Left ventricle myocardium inferior (tissue), 1 donor: ENCODE measurements at regions not wholly inside any gene's neighbourhood (a gene's known extent, or its start where the extent isn't known, plus 50 kb on each side); places are given as distances from the start of the nearest gene placed in this dataset.

Source experiments
- DNase-seq: peaks from one replicate; pipeline ENCODE4 v3.0.0-alpha.2; 2020
- H3K27ac ChIP-seq: fragments of 200-600 bp; replicated peaks from 2 replicates; pipeline ENCODE4 v1.8.0; 2021
- H3K27me3 ChIP-seq: fragments of 200-600 bp; 2 replicates; pipeline ENCODE4 v1.8.0; 2021; ENCODE audit warnings: low read depth
- H3K36me3 ChIP-seq: fragments of 200-600 bp; 2 replicates; pipeline ENCODE4 v1.8.0; 2021
- H3K4me1 ChIP-seq: fragments of 200-600 bp; 2 replicates; pipeline ENCODE4 v1.8.0; 2021
- H3K4me3 ChIP-seq: fragments of 200-600 bp; 2 replicates; pipeline ENCODE4 v1.8.0; 2021; ENCODE audit warnings: mild to moderate bottlenecking, moderate library complexity
- H3K9me3 ChIP-seq: fragments of 200-600 bp; replicated peaks from 2 replicates; pipeline ENCODE4 v1.8.0; 2021
- CTCF ChIP-seq: fragments of 200-600 bp; IDR thresholded peaks from 2 replicates; pipeline ENCODE4 v1.8.0; 2021; ENCODE audit warnings: antibody characterized with exemption, mild to moderate bottlenecking, borderline replicate concordance
- intact Hi-C: fragments of 100-400 bp; cut with micrococcal nuclease; formaldehyde crosslinking; loops from one replicate; pipeline ENCODE4 v1.11.0; 2022
- donor health status: DM: no; HTN: yes; CAD: no; lungs with severe emphysema.

DNA sequence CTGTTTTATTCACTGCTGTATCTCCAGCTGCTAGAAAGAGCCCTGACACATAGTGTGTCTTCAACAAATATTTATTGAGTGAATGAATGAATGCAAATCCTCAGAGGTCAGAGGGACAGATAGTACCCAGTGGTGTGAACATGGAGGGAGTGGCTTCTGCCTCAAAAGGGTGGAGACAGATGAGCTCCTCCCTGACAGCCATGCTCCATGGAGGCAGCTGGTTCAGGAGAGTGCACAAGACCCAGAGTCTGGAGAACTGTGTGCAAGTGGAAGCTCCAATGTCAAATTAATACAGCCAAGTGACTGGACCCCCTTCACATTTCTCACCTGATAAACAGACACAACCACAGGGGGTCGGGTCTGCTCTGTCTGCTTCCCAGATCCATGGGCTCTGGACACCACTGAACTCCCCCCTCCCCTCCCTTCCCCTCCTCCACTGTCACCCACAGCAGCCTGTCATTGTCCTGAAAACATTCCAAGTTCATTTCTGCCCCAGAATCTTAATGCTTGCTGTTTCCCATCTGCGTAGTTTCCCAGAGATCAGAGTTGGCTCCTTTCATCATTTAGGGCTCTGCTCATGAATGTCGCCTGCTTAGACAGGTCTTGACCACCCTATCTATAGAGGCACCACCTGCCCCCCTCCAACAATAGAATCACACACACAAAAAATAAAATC is 312.9 kb upstream of the PODXL start:
- Histone ChIP-seq H3K4me1 (no peaks in the 10 kb centered on the region), H3K4me3 (no peak overlapping the region), H3K36me3 (no peaks in the 10 kb centered on the region), H3K27me3 (peaks cover 73% of the 10 kb centered on the region), H3K27ac (no peak overlapping the region), H3K9me3 (no peaks in the 10 kb centered on the region)
- intact Hi-C loops: no loop called here
- DNase-seq: no peak
- no peak for TF ChIP-seq CTCF

GRCh38 chr7:131867461-131867860 is 311.0 kb upstream of the PODXL start:
- Histone ChIP-seq H3K9me3 (no peaks in the 10 kb centered on the region), H3K4me3 (no peak overlapping the region), H3K36me3 (no peaks in the 10 kb centered on the region), H3K4me1 (no peaks in the 10 kb centered on the region), H3K27ac (no peak overlapping the region), H3K27me3 (peaks cover 55% of the 10 kb centered on the region)
- no peak for TF ChIP-seq CTCF
- intact Hi-C loops: no loop called here
- no peak for DNase-seq

- Histone ChIP-seq H3K4me1 (no peaks in the 10 kb centered on the region), H3K27me3 (peaks cover 39% of the 10 kb centered on the region), H3K4me3 (no peak overlapping the region), H3K9me3 (no peaks in the 10 kb centered on the region), H3K36me3 (no peaks in the 10 kb centered on the region), H3K27ac (no peak overlapping the region)
- TF ChIP-seq CTCF: no peak
- intact Hi-C loops: no loop called here
- DNase-seq: no peak
These were observed 309.5 kb upstream of the PODXL start for GRCh38 chr7:131865911-131866310.

- H3K4me3 ChIP-seq: no peak overlapping the region
- no peak for TF ChIP-seq CTCF
These were observed 305.4 kb upstream of the PODXL start for GRCh38 chr7:131861620-131862346.

GRCh38 chr7:131859147-131859821 is 302.9 kb upstream of the PODXL start:
- DNase-seq: peak; percentile 46
- Histone ChIP-seq H3K27ac (no peak overlapping the region), H3K36me3 (no peaks in the 10 kb centered on the region), H3K9me3 (peaks cover 18% of the 10 kb centered on the region), H3K4me3 (no peak overlapping the region), H3K27me3 (peaks cover 26% of the 10 kb centered on the region), H3K4me1 (no peaks in the 10 kb centered on the region)
- intact Hi-C loops: no loop called here
- TF ChIP-seq CTCF: peak; percentile 89

More at GRCh38 chr7:131861620-131862346, 305.4 kb upstream of the PODXL start:
- no peaks in the 10 kb centered on the region for H3K36me3 ChIP-seq
- no peaks in the 10 kb centered on the region for H3K4me1 ChIP-seq
- H3K9me3 ChIP-seq: no peaks in the 10 kb centered on the region
- H3K27ac ChIP-seq: no peak overlapping the region
- H3K27me3 ChIP-seq: peaks cover 29% of the 10 kb centered on the region
- intact Hi-C loops: no loop called here
- DNase-seq: no peak
